BE2C (cell line): ENCODE measurements at regions not wholly inside any gene's neighbourhood (a gene's known extent, or its start where the extent isn't known, plus 50 kb on each side); places are given as distances from the start of the nearest gene placed in this dataset.

Source experiments
- DNase-seq: peaks from one replicate; pipeline ENCODE4 v3.0.0-alpha.2; 2020
- H3K27me3 ChIP-seq: fragments of 250-450 bp; sonication (Bioruptor Pico); 2 replicates; pipeline ENCODE4 v1.5.1; 2020; ENCODE audit warnings: mild to moderate bottlenecking
- H3K36me3 ChIP-seq: fragments of 250-450 bp; sonication (Bioruptor Pico); 2 replicates; pipeline ENCODE4 v1.5.1; 2020; ENCODE audit warnings: mild to moderate bottlenecking
- H3K4me1 ChIP-seq: fragments of 250-450 bp; sonication (Bioruptor Pico); 2 replicates; pipeline ENCODE4 v1.5.1; 2020
- H3K4me3 ChIP-seq: 2 replicates; pipeline ENCODE4 v1.5.1; 2011; ENCODE audit warnings: low read depth, low read length
- H3K9me3 ChIP-seq: fragments of 250-450 bp; sonication (Bioruptor Pico); 2 replicates; pipeline ENCODE4 v1.5.1; 2020
- CTCF ChIP-seq: IDR thresholded peaks from 2 replicates; pipeline ENCODE4 v1.5.1; 2012; ENCODE audit warnings: mild to moderate bottlenecking, low read depth, low read length

GRCh38 chr14:76551906-76552305, 176.0 kb downstream of the ESRRB start:
- TF ChIP-seq CTCF = no peak
- Histone ChIP-seq H3K9me3 (no peaks in the 10 kb centered on the region), H3K4me1 (no peaks in the 10 kb centered on the region), H3K36me3 (no peaks in the 10 kb centered on the region), H3K4me3 (no peak overlapping the region), H3K27me3 (no peaks in the 10 kb centered on the region)
- DNase-seq = no peak

GRCh38 chr14:76564471-76565422, 188.8 kb downstream of the ESRRB start:
- TF ChIP-seq CTCF = peak; percentile 57
- Histone ChIP-seq H3K36me3 (no peaks in the 10 kb centered on the region), H3K4me1 (peaks cover 4% of the 10 kb centered on the region; the same call in 1 of the 2 replicates), H3K9me3 (no peaks in the 10 kb centered on the region), H3K4me3 (no peak overlapping the region), H3K27me3 (no peaks in the 10 kb centered on the region)
- peak; percentile 35 for DNase-seq

GRCh38 chr14:76566439-76566838, 190.5 kb downstream of the ESRRB start:
- H3K36me3 ChIP-seq = no peaks in the 10 kb centered on the region
- H3K9me3 ChIP-seq = no peaks in the 10 kb centered on the region
- no peak overlapping the region for H3K4me3 ChIP-seq
- TF ChIP-seq CTCF = no peak
- DNase-seq = no peak
- peaks cover 4% of the 10 kb centered on the region; the same call in 1 of the 2 replicates for H3K4me1 ChIP-seq
- no peaks in the 10 kb centered on the region for H3K27me3 ChIP-seq

GRCh38 chr14:76574416-76575095, 186.7 kb upstream of the VASH1 start:
- Histone ChIP-seq H3K9me3 (no peaks in the 10 kb centered on the region), H3K4me1 (no peaks in the 10 kb centered on the region; the same call in 1 of the 2 replicates), H3K36me3 (no peaks in the 10 kb centered on the region), H3K4me3 (peak overlapping the region; percentile 15), H3K27me3 (peaks cover 22% of the 10 kb centered on the region)
- no peak for TF ChIP-seq CTCF
- DNase-seq = no peak

GRCh38 chr14:76575108-76575507, 186.2 kb upstream of the VASH1 start:
- no peaks in the 10 kb centered on the region for H3K36me3 ChIP-seq
- DNase-seq = no peak
- H3K27me3 ChIP-seq = peaks cover 22% of the 10 kb centered on the region
- no peak for TF ChIP-seq CTCF
- H3K4me1 ChIP-seq = no peaks in the 10 kb centered on the region; the same call in 1 of the 2 replicates
- no peaks in the 10 kb centered on the region for H3K9me3 ChIP-seq
- H3K4me3 ChIP-seq = no peak overlapping the region; the same call in none of the 2 replicates
